Neural cell (in vitro differentiated cells): ENCODE measurements at regions not wholly inside any gene's neighbourhood (a gene's known extent, or its start where the extent isn't known, plus 50 kb on each side); places are given as distances from the start of the nearest gene placed in this dataset.

Experiments
- H2AFZ ChIP-seq: fragments of 200-600, 300-800 bp; sonication (generic), shearing (Covaris generic); 2 replicates; pipeline ENCODE4 v1.6.0; 2014; ENCODE audit warnings: low read depth, mild to moderate bottlenecking, antibody characterized with exemption, low read length, moderate library complexity
- H3F3A ChIP-seq: fragments of 200-600 bp; shearing (Covaris generic); 2 replicates; pipeline ENCODE4 v1.6.1; 2016; ENCODE audit warnings: mild to moderate bottlenecking, moderate library complexity, mixed read lengths, antibody characterized with exemption, low read length; ENCODE audit not compliant: insufficient read depth, poor library complexity, severe bottlenecking
- H3K27ac ChIP-seq: fragments of 200-600, 300-800 bp; sonication (generic), shearing (Covaris generic); 2 replicates; pipeline ENCODE4 v1.5.1; 2014; ENCODE audit warnings: mild to moderate bottlenecking, low read length, moderate library complexity
- H3K27me3 ChIP-seq: fragments of 300-800, 200-600 bp; sonication (generic), shearing (Covaris generic); 2 replicates; pipeline ENCODE4 v1.6.0; 2014; ENCODE audit warnings: mild to moderate bottlenecking, low read depth, low read length, moderate library complexity; ENCODE audit not compliant: insufficient read depth
- H3K36me3 ChIP-seq: fragments of 300-800, 200-600 bp; sonication (generic), shearing (Covaris generic); 2 replicates; pipeline ENCODE4 v1.5.1; 2014; ENCODE audit warnings: mild to moderate bottlenecking, antibody characterized with exemption, low read length, moderate library complexity; ENCODE audit not compliant: insufficient read depth
- H3K4me2 ChIP-seq: fragments of 300-800, 200-600 bp; sonication (generic), shearing (Covaris generic); 2 replicates; pipeline ENCODE4 v1.6.0; 2014; ENCODE audit warnings: mild to moderate bottlenecking, low read length
- H3K4me3 ChIP-seq: fragments of 300-800, 200-600 bp; sonication (generic), shearing (Covaris generic); 2 replicates; pipeline ENCODE4 v1.5.1; 2014; ENCODE audit warnings: mild to moderate bottlenecking, low read length, moderate library complexity
- H3K79me2 ChIP-seq: fragments of 200-600 bp; shearing (Covaris generic); replicated peaks from 2 replicates; pipeline ENCODE4 v1.6.0; 2014; ENCODE audit warnings: mild to moderate bottlenecking, low read length, moderate library complexity; ENCODE audit not compliant: insufficient read depth
- H3K9ac ChIP-seq: fragments of 300-800, 200-600 bp; sonication (generic), shearing (Covaris generic); 2 replicates; pipeline ENCODE4 v1.6.1; 2016; ENCODE audit warnings: mild to moderate bottlenecking, low read length, mixed read lengths
- H3K9me2 ChIP-seq: fragments of 200-600 bp; shearing (Covaris generic); 2 replicates; pipeline ENCODE4 v1.6.1; 2016; ENCODE audit warnings: mild to moderate bottlenecking, low read length, mixed read lengths; ENCODE audit not compliant: insufficient read depth
- H3K9me3 ChIP-seq: fragments of 200-600, 300-800 bp; sonication (generic), shearing (Covaris generic); 2 replicates; pipeline ENCODE4 v1.6.1; 2016; ENCODE audit warnings: mild to moderate bottlenecking, mixed run types, low read length, moderate library complexity, mixed read lengths
- H4K20me1 ChIP-seq: fragments of 200-600 bp; shearing (Covaris generic); 2 replicates; pipeline ENCODE4 v1.6.1; 2016; ENCODE audit warnings: mild to moderate bottlenecking, mixed run types; ENCODE audit not compliant: insufficient read depth
- CTCF ChIP-seq: fragments of 450-650 bp; IDR thresholded peaks from 2 replicates; pipeline ENCODE4 v1.5.1; 2014; ENCODE audit warnings: antibody characterized with exemption, mild to moderate bottlenecking, moderate library complexity; ENCODE audit not compliant: poor library complexity, severe bottlenecking
- EP300 ChIP-seq: fragments of 450-650 bp; conservative IDR thresholded peaks from 2 replicates; pipeline ENCODE4 v1.6.1; 2014; ENCODE audit warnings: antibody characterized with exemption, mild to moderate bottlenecking, moderate library complexity; ENCODE audit not compliant: poor library complexity, severe bottlenecking
- EZH2 ChIP-seq: fragments of 200-600, 300-800 bp; shearing (Covaris generic), sonication (generic); IDR thresholded peaks from 2 replicates; pipeline ENCODE4 v1.6.1; 2014; ENCODE audit warnings: antibody characterized with exemption, low read length, borderline replicate concordance, mild to moderate bottlenecking; ENCODE audit not compliant: insufficient read depth, poor library complexity, severe bottlenecking
- MXI1 ChIP-seq: fragments of 450-650 bp; conservative IDR thresholded peaks from 2 replicates; pipeline ENCODE4 v1.6.1; 2014; ENCODE audit warnings: antibody characterized with exemption, mild to moderate bottlenecking; ENCODE audit not compliant: poor library complexity, severe bottlenecking
- POLR2AphosphoS5 ChIP-seq: IDR thresholded peaks from 2 replicates; pipeline ENCODE4 v1.6.1; 2012
- RAD21 ChIP-seq: fragments of 450-650 bp; conservative IDR thresholded peaks from 2 replicates; pipeline ENCODE4 v1.6.1; 2014; ENCODE audit warnings: antibody characterized with exemption, mild to moderate bottlenecking, moderate library complexity
- REST ChIP-seq: IDR thresholded peaks from 2 replicates; pipeline ENCODE4 v1.6.1; 2012; ENCODE audit warnings: borderline replicate concordance
- SMC3 ChIP-seq: fragments of 450-650 bp; conservative IDR thresholded peaks from 2 replicates; pipeline ENCODE4 v1.6.1; 2014; ENCODE audit warnings: antibody characterized with exemption, mild to moderate bottlenecking, moderate library complexity; ENCODE audit not compliant: poor library complexity
- TAF1 ChIP-seq: IDR thresholded peaks from 2 replicates; pipeline ENCODE4 v1.6.1; 2012; ENCODE audit warnings: low read depth

- Histone ChIP-seq H3F3A (no peaks in the 10 kb centered on the region), H3K27ac (no peak overlapping the region), H3K9ac (no peak overlapping the region), H3K79me2 (no peaks in the 10 kb centered on the region), H2AFZ (no peak overlapping the region), H3K36me3 (no peaks in the 10 kb centered on the region), H3K4me2 (no peak overlapping the region), H3K4me3 (no peak overlapping the region), H3K9me2 (no peaks in the 10 kb centered on the region), H3K9me3 (no peaks in the 10 kb centered on the region), H4K20me1 (no peaks in the 10 kb centered on the region), H3K27me3 (no peaks in the 10 kb centered on the region)
- TF ChIP-seq EZH2 (no peak), RAD21 (no peak), POLR2AphosphoS5 (no peak), MXI1 (no peak), CTCF (no peak), EP300 (no peak), REST (no peak), SMC3 (no peak), TAF1 (no peak)
Measured at GRCh38 chr9:116002624-116003023, 151.0 kb upstream of the PAPPA start.

- Histone ChIP-seq H4K20me1 (no peaks in the 10 kb centered on the region), H3K79me2 (no peaks in the 10 kb centered on the region), H2AFZ (no peak overlapping the region), H3K4me2 (no peak overlapping the region), H3K9me2 (no peaks in the 10 kb centered on the region), H3K9ac (no peak overlapping the region), H3K4me3 (no peak overlapping the region), H3F3A (no peaks in the 10 kb centered on the region), H3K36me3 (no peaks in the 10 kb centered on the region), H3K27ac (no peak overlapping the region), H3K27me3 (no peaks in the 10 kb centered on the region), H3K9me3 (no peaks in the 10 kb centered on the region)
- TF ChIP-seq POLR2AphosphoS5 (no peak), TAF1 (no peak), CTCF (no peak), REST (no peak), MXI1 (no peak), EP300 (no peak), RAD21 (no peak), SMC3 (no peak), EZH2 (no peak)
Measured at GRCh38 chr9:116003397-116003796, 150.2 kb upstream of the PAPPA start.
